Glomerular visceral epithelial cell (primary cell): ENCODE measurements at regions not wholly inside any gene's neighbourhood (a gene's known extent, or its start where the extent isn't known, plus 50 kb on each side); places are given as distances from the start of the nearest gene placed in this dataset.

Experiments used
- DNase-seq: peaks from one replicate; pipeline ENCODE4 v3.0.0-alpha.2; 2016; ENCODE audit errors: extremely low spot score

DNA sequence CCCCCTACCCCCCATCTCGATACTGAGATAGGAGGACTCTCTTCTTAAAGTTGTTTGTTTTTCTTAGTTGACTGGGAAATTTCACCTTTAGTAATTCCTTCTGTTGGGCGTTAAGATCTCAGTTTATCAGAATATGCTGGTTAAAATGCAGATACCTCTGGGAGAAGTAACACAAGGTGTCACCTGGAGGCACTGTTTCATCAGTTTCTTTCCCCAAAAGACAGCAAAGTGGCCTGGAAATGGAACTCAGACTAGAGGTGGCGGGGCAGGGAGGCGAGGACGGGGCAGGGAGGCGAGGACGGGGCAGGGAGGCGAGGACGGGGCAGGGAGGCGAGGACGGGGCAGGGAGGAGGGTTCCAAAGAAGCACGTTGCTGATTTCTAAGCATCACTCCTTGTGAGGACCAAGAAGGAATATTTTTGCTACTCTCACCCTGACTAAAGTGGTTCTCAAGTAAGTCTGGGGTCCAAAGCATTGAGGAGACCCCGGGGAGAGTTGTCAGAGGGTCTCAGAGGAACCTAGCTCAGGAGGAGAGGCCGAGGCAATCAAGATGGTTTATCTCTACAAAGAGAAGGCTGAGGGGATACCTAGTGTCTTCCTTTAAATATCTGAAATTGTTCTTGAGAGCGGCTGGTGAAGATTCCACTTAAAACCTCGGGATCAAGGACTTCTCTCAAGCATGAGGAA, 147.0 kb upstream of the B3GAT1 start:
- DNase-seq = no peak

DNA sequence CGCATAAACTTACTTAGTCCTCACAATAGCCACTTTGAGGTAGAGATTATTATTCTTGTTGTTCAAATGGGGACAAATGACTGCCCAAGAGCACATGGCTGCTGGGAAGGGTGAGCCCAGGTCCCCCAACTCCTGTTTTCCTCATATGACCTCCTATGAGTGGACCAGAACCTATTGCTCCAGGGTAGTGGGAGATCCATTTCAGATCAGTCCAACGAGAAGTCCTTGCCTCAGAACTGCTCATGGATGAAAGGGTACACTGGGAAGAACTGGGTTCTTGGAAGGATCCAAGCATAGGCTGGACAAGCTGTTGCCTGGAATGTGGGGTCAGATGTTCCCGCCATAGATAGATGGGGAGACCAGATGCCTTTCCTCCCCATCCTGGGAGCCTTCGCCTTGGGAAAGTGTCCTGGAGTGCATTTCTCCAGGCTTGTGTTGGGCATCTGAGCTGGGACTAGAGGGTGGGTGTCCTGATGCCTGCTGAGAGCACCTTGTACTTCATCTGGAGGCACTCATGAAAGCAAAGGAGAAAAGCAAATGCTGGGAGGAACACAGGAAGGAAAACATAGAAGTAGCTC, 146.3 kb upstream of the B3GAT1 start:
- no peak for DNase-seq

DNA sequence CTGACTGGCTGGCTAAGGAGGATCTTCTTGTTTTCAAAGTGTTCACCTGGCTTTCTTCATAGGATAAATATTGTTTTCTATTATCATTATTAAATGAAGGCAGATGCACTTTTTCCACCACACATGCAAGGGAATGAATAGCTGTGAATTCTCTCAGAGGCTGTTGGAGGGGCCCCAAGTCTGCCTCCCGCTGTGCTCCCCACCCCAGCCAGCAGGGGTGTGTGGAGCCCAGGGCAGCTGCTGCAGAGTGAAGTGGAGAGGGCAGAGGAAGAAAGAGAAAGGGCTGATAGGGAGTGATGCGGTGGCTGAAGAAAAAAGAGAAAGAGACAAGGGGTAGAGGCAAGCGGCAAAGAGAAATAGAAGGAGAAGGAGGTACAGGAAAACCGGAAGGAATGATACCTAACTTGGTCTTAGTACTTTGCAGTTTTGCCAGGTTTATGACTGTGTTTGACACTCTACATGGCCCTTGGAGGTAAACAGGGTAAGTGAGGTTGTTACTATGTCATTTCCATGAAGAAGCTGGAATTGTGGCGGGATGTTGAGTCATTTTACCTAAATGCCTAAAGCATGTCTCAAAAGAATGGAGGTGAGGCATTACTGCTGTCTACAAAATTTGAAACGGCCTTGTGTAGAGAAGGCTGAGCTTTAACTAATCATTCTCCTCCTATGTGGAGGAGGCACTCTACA, 145.7 kb upstream of the B3GAT1 start:
- no peak for DNase-seq

DNA sequence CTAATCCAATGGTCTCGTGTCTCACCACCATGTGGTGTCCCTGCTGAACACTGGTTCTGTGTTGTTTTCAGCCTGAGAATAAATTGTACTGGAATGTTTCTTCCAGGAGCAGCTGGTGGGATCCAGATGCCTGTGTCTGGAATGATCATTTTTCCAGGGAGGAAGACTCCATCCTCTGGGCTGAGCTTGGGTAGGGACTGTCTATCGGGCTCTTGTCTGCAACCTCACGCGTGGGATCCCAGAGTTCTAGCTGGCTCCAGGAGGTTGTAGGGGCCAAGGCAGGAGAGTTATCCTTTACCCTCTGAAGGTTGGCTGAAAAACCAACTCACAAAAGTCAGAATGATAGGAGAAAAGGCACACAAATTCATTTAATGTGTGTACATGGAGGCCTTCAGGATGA, 144.1 kb upstream of the B3GAT1 start:
- no peak for DNase-seq

DNA sequence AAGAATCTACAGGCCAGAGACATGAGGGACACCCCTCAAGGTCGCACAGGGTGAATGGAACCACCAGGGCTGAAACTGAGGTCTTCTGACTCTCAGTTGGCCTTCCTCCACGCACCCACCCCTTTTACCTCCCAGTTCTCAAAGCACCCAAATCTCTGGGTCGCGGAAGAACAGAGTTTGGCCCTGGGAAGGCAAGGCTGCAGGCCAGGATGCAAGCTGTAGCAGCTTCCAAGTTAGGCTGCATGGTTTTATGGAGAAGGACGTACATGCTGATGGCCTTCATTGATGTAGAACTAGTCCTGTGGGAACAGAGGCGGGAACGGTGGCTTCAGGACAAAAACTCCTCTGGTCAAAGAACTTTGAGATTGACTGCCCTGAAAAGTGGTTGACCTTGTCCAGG, 143.5 kb upstream of the B3GAT1 start:
- no peak for DNase-seq

DNA sequence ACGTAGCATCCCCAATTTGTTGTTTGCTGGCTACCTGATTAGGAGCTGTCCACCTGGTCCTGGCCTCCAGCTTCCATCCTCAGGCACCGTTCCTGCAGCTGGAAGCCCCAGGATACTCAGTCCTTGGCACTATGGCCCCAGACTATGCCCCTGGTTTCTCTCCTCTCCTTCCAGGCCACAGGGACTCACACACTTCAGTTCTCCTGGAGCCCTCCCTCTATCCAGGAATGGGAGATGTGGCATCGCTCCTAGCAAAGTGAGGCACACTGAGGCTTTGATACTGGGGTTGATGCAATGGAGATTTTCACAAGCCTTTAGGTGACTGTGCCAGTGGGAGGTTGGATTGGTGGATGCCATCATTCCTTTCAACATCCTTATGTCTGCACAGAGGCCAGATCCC, 142.8 kb upstream of the B3GAT1 start:
- no peak for DNase-seq

DNA sequence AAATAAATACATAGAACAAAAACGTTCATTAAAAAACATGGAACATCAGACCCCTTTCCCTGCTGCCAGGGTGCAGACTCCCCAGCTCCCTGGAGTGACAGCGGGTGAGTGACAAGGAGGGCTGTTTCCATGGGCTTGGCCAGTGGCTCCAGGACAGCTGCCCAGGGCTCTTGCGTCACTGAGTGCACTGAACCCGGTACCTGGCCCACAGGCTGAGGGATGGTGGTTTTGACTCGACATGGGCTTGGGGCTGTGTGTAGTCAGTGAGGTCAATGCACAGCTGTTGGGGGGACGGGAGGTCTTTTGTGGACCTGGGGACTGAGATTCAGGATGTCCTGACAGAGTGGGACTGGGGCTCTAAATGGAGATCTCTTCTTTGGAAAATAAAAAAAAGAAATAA, 142.1 kb upstream of the B3GAT1 start:
- DNase-seq = no peak

DNA sequence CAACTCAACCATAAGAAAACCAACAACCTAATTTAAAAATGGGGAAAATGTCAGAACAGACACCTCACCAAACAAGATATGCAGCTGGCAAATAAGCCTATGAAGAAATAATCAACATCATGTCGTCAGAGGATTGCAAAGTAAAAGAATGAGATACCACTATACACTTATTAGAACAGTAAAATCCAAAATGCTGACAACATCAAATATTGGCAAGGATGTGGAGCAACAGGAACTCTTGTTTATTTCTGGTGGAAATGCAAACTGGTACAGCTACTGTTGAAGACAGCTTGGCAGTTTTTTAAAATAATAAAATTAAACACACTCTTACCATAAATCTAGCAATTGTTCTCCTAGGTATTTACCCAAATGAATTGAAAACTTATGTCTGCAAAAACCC, 140.7 kb upstream of the B3GAT1 start:
- DNase-seq = no peak

DNA sequence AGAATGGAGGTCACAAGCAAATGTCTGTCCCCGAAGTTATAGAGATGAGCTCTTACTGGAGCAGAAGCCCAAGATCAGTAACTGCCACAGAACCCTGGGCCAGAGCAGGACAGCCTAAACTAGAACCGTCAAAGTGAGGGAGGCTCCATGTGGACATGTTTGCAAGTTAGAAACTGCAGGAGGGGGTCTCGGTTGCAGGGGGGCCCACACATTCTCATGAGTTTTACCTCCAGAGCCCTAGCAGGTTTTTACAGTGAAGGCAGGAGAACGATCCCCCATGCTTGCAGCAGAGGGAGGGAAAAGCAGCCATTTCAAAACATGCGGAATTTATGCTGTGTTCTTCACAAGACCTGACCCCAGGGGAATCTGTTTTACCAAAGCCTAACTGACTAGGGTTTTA, 133.5 kb upstream of the B3GAT1 start:
- no peak for DNase-seq

DNA sequence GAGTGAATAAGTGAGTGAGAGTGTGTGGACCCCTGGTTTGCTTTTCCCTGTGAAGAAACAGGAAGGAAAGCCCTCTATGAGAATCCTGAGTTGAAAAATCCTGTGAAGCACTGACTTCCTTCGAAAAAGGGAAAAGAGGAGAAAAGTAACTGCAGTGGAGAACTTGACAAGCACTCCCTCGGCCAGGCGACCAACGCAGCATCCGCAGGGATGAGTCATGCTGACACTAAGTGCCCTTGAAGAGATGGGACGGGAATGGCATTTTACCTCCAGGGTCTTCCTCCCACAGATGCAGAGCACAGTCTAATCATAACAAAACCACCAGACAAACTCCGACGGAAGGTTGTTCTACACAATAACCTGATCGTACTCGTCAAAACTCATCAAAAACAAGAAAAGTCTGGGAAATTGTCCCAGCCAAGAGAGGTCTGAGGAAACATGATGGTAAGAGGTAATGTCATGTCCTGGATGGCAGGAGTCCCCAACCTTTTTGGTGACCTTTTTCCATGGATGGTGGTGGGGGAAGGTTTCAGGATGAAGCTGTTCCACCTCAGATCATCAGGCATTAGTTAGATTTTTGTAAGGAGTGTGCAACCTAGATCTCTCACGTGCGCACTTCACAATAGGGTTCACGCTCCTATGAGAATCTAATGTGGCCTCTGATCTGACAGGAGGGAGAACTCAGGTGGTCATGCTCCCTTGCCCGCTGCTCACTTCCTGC, 132.2 kb upstream of the B3GAT1 start:
- DNase-seq = no peak

DNA sequence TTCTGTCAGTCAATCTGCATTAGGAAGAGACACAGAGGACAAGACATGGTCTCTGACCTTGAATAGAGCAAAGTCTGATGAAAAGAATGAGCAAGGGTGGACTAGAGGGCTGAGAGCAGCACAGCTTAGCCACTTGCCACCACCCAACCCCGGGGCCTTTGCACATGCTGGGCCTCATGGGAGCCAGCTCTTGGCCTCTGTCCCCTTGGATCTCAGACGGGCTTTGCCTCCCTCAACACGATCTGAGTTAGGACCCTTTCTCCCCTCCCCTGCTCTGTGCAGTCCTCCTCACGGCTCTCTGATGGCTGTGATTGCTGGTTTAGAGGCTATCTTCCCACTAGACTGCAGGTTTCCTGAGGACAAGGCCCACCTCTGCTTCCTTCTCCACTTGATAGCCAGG, 131.6 kb upstream of the B3GAT1 start:
- no peak for DNase-seq

DNA sequence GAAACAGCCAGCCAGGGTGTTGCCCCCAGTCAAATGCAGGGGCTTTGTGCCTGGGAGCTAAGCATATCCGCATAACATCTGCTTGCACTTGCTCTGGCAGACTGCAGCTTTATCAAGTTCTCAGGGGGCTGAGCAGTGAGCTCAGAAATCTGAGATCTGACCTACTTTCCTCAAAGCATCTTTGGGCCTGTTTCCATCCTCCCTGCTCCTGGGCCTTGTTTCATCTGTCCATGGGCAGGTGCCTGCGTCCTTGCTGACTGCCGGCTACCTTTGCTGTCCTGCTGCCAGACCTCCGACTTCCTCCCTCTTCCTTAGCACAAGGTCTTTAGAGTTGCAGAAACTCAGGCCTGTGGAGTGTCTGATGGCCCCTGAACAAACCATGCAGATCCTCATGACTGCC, 131.2 kb upstream of the B3GAT1 start:
- DNase-seq = no peak

DNA sequence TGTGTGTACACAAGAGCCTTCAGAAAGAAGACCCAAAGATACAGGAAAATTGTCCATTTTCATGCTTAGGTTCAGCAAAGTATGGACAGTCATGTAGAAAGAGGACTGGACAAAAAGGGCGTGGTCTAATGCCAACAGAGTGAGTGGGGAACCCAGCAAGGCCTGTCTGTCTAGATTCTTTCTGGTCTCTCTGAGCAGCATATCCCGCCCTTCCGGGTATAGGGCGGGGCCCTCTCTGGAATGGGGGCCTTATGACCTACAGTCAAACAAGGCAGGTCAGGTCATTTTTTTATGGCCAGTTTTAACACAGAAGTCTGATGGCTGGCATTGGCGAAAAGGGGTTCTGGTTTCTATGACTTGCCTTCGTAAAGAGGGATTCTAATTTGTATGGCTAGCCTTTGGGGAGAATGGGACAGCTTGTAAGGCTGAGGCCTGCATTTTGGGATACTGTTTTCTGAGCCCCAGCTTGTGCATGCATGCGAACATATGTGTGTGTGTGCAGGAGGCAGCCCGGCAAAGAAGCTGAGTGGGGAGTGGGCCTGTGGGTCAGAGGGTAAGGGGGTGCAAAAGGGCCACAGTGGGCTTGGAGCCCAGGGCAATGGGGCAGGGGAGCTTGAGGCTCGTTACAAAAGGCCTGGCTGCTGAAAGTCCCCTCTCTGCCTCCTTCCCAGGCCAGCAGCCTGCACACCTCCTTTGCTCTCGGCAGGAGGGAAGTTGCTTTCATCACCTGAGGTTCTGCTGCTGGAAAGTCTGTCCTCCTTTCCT, 130.5 kb upstream of the B3GAT1 start:
- no peak for DNase-seq

DNA sequence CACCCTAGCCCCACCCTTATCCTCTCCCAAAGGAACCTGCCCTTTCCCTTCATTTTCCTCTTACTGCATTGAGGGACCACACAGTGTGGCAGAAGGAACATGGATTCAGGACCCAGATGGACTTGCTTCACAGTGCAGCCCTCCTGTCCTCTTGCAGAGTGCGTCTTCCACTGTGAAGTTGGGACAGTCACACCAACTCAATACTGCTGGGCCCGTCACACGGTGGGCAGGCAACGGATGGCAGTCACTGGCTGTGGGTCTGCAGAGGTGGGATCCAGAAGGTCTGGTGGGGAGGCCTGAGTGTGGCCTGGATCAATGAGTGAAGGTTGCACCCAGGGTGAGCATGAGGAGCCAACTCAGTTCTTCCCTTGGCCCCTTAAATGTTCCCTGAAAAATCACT, 129.9 kb upstream of the B3GAT1 start:
- no peak for DNase-seq

DNA sequence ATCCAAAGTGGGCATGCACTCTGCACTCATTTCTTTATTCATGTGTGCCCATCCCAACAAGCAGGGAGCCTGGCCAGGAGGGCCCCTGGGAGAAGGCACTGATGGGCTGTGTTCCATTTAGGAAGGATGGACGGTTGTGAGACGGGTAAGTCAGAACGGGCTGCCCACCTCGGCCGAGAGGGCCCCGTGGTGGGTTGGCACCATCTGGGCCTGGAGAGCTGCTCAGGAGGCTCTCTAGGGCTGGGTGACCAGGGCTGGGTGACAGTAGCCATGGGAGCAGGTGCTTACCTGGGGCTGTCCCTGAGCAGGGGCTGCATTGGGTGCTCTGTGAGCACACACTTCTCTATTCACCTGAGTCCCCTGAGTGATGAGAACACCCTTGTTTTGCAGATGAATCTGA, 129.3 kb upstream of the B3GAT1 start:
- DNase-seq = no peak

DNA sequence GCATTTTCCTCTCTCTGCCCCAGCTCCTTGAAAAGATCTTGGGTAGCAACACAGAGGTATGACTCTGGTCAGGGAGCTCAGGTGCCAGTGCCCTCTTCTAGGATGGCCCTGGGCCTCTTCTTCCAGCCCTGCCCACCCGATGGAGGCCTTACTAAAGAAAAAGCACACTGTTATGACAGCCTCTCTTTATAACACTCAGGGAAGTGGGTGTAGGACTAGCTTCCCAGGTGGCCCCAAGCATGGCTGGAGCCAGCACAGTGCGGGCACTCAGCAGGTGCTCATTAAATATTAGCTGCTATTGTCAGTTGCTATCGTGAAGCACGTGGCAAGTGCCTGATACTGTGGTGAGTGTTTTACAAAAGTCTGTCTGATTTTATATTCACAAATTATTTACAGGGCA, 127.2 kb upstream of the B3GAT1 start:
- no peak for DNase-seq

DNA sequence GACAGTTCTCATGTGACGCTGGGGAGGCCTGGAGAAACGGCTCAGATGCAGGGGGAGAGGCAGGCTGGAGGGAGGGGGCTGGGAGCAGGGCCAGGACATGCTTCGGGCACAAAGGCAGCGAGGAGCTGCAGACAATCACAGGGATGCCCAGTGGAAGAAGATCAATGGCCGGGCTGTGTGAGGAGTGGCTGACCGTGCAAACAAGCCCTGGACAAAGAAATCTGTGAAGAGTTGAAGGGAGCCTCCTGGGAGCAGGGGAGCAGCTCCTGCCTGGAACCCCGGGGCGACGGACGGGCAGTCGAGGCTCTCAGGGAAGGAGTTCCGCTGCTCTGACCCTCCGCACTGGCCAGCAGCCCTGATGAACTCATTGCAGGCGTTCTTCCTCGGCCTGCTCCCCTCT, 126.7 kb upstream of the B3GAT1 start:
- DNase-seq = no peak

DNA sequence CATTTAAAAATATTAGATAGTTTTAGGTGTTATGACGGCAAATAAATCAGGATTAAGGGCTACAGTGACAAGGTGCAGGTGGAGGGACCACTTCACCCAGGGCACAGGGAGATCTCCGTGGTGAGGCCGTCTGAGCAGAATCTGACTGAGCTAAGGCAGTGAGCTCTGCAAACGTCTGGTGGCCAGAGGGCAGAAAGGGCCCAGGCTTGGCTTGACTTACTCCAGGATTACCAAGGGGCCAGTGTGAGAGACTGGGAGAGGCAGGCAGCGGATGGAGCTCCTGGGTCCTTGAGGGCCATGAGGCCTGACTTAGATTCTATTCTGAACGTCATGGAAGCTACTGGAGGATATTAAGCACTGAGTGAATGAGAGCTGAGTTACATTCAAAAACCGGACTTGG, 125.9 kb upstream of the B3GAT1 start:
- DNase-seq = no peak

DNA sequence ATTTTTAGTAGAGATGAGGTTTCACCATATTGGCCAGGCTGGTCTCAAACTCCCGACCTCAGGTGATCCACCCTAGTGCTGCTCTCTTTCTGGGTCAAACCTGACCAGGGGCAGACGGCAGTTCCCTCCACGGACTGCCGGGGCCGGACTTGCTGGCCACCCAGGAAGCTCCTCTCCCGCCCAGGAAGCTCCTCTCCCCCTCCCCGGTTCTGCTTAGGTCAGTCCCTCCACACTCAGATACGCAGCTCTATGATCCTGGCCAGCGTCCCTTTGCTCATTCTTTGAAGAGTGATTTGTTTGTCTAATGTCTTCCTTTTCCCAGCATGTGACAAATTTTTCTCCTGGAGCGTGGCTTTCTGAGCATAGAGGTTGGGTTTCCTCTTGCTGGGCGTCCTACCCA, 125.3 kb upstream of the B3GAT1 start:
- DNase-seq = no peak

DNA sequence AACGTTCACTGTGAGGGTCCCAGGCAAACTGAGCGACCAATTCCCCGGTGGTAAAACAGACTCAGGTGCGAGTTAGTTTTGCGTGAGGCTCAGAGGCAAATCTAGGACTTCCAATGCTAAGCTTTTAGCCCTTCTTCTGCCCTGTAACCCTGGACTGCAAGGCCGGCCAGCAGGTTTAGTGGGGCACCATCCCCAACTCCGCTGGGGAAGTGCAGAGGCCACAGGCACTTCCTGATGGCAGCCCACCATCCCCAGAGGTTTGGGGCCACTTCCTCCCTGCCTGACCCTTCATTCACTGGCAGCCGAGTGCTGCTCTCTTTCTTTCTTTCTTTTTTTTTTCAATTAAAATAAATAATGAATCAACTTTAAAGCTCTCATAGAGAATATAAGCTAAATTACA, 124.6 kb upstream of the B3GAT1 start:
- no peak for DNase-seq

DNA sequence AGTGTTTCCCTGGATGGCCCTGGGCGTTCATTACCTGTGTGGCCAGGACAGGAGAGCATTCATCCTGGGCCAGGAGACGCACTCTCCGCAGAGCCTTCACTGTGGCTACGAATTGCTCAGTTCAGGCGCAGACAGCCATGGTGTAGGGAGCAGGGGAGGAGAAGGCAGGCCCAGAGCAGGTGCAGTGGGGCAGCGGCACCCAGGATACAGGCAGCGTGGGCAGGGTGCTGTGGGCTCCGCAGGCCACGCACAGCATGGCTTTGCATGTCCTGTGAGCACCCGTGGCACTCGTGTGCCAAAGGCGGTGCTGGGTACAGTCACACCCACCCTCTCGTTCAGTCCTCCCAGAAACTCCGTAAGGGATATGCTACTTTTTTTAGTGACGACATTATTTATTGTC, 124.2 kb upstream of the B3GAT1 start:
- no peak for DNase-seq
